ENCODE measurements at regions not wholly inside any gene's neighbourhood (a gene's known extent, or its start where the extent isn't known, plus 50 kb on each side); places are given as distances from the start of the nearest gene placed in this dataset.
"Not testable (repeated sequence)": the region's sequence is repeated elsewhere in the genome, so short reads cannot be mapped to it uniquely, and the experiment has no call there.

DNA sequence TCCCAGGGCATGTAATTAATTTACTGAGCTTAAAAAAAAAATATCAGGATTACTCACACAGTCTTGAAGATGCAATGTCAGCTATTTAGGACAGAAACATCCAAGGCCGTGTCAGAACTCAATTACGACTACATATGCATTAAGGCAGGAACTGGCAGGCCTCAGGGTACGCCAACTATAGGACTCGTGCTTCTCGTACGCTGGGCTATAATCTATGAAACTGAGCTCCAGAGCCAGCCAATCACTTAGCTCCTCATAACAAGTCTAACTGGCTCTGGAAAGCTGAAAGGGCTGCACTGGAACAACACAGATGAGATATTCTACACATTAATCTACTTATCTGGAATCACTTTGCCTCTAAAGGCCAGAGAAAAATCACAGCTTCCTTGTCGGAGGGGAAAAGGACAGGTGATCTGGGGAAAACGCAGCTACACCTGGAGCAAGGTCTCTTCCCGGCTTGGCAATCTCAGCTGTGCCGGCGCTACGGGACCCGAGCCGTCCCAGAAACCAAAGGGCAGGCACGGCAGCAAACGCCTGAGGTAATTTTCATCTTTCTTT lies 212.0 kb downstream of the DEPDC1B start:
- no peak for DNase-seq

DNA sequence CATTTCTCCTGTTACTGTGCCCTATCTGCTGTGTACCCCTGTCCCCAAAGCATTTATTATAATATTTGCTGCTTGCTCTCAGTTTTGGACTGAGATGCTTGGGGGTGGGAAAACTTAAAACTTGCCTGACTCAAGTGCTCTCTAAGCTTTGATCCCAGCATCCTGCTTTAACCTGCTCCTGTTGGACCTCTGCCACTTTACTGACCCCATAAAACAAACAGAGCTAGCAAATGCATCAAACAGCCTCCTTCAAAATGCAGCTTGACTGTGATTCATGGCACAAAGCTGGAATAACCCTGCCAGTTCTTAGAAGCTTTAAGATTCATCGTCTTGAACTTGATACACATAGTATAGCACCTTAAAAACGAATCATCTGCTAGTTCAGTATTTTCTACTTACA lies 212.5 kb downstream of the DEPDC1B start:
- no peak for DNase-seq

DNA sequence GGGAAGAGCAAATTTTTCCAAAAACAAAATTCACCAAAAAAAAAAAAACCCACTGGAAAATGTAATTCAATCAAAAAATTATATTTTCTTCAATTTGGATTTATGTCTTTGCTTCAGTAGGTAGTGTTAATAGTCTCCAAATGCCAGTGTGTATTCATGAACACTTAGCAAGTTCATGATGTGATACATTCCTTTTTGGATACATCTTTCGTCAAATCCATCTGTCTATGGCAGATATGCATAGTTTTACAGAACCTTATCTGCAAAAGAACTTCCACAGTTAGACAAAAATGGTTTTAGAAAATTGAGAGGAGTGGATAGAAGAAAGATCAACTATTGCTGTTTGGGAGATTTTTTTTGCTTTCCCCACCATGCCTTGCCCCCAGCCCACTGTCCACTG lies 214.6 kb downstream of the DEPDC1B start:
- DNase-seq: no peak

DNA sequence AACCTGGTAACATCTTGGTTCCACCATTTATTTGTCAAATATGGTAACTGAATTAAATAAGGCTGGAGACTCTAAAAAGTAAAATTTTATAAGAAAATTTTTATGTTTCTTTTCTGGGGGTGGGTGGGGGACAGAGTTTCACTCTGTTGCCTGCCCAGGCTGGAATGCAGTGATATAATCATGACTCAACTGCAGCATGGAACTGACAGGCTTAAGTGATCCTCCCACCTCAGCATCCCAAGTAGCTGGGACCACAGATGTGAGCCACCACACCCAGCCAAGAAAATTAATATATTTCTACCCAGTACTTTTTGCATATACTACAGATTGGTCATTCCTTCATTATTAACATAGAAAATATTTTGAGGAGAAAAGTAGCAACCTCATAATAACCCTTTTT lies 216.9 kb downstream of the DEPDC1B start:
- no peak for DNase-seq

DNA sequence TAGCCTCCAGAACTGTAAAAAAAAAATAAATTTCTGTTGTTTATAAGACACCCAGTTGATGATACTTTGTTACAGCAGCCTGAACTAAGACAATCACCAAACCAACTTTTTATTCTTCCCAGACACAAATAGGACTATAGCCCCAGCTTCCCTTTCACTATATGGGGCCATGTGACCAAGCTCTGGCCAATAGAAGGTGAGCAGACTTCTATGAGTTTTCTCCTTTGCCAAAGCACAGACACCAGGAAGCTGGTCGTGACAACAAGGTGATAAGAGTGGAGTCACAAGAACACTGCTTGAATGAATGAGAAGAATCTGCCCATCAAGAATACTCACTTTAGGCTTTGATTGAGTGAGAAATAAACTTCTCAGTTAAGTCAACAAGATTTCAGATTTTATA lies 217.7 kb downstream of the DEPDC1B start:
- DNase-seq: no peak

DNA sequence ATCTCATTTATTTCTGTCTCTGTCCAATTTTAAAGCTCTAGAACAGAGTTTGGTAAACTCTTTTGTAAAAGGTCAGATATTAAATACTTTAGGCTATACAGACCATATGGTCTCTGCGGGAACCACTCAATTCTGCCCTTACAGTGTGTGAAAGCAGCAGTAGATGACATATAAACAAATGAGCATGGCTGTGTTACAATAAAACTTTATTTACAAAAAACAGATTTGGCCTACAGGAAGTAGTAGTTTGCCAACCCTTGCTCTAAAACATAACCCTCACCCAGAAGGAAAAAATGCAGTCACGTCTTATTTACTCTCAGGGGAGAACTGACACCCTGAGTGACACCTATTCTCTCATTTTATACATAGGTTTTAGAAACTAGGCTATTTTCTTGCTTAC lies 220.4 kb downstream of the DEPDC1B start:
- no peak for DNase-seq

DNA sequence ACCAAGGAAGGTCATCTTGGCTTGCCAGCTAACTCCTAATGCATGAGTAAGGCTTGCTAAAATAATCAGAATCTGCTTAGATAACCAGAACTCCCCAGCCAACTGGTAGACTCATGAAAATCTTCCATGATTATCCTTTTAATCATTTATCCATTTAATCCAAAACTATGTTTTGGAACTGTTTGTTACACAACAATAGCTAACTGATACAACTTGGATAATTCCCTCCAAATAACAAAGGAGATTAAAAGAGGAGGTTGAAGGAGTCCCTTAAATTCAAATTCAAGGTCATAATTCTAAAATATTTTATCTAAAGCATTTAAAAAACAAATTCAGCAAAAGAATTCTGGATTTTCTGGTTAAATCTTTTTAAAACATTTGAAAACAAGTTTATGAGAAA lies 222.1 kb downstream of the DEPDC1B start:
- no peak for DNase-seq

DNA sequence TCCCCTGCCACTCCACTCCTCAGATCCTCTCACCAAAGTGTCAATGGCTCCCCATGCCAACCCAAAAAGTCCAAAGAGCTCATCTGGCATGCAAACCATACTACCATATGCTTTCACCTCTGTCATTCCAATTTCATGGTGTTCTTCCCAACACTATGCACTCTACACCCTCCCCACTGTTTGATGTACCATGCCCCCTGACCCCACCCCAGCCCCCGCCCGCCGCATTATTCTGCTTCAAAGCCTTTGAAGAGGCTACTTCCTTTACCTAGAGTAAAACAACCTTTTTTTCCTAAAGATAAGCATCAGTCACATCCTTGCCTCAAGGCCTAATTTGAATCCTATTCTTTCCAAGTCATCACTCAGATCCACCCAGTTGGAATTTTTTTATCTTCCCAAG lies 226.3 kb downstream of the DEPDC1B start:
- DNase-seq: no peak

DNA sequence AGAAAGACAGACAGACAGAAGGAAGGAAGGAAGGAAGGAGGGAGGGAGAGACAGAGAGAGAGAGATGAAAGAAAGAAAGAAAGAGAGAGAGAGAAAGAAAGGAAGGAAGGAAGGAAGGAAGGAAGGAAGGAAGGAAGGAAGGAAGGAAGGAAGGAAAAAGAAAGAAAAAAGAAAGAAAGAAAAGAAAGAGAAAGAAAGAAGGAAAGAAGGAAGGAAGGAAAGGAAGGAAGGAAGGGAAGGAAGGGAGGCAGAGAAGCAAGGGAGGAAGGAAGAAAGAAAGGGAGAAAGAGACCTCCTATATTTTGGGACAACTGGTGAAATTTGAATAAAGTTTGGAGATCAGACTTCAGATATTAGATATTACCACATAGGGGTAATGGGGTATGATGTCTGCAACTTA lies 226.9 kb downstream of the DEPDC1B start:
- not testable (repeated sequence) for DNase-seq

DNA sequence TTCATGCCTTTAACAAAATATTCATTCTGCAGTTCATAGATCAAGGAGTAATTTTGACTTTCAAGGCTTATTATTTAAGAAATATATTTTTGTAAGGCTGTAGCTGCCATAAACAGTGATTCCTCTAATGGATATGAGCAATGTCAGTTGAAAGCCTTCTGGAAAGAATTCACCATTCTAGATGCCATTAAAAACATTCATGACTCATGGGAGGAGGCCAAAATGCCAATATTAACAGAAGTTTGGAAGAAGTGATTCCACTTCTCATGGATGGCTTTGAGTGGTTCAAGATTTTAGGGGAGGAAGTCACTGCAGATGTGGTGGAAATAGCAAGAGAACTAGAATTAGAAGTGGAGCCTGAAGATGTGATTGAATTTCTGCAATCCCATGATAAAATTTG lies 229.1 kb downstream of the DEPDC1B start:
- DNase-seq: no peak

DNA sequence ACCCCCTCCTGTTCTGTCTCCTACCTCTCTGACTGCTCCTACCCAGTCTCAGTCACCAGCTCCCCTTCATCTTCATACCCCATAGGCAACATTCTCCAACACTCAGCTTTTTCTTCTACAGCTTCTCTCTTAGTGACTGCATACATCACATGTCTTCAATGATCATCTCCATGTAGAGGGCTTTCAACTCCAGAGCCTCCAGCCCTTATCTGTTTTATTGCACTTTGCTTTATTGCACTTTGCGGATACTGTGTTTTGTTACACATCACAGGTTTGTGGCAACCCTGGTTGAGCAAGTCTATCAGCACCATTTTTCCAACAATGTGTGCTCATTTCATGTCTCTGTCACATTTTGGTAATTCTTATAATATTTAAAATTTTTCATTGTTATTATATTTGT lies 230.7 kb downstream of the DEPDC1B start:
- no peak for DNase-seq

DNA sequence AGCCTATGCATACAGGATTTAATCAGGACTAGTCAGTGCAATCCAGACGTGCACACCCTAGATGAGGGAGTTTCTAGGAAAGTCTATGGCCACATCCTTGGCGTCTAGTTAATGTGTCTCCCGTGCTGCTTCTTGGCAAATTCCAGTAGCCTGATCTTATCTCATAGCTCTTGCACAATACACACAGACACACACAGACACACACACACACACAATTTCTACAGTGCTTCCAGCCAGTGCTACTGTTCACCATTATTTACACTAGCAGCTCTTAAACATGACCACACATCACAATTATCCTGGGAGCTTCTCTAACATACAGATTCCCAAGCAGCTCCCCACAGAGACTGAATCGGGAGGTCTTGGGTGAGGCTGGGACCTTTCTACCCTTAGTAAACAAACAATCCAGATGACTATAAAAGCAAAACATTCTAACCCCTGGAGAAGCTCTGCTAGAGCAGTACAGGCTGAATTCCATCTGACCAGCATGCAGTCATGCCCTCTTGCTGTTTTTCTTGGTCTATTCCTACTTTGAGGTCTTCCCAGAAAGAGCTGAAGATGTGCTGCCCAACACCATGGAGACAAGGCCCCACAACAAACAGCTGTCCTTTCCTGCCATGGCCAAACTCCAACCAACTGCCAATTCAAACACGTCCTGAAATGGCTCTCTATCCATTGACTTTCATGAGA lies 236.6 kb downstream of the DEPDC1B start:
- DNase-seq: no peak

DNA sequence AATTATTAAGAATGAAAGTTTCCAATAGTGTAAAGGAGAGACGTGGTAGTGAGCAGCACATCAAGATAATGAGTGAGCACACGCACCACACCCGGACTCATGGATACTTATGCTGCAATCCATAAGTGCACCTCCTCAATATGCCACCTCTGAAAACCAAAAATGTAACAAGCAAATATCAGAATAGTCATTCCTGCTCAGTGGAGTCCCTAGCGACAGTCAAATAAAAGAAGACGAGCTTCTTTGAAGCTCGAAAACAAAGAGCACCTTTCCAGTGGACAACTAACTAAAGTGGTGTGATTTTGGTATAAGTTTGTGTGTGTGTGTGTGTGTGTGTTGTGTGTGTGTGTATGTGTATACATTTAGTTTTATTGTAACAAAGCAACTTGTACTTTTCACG lies 241.3 kb downstream of the DEPDC1B start:
- no peak for DNase-seq

DNA sequence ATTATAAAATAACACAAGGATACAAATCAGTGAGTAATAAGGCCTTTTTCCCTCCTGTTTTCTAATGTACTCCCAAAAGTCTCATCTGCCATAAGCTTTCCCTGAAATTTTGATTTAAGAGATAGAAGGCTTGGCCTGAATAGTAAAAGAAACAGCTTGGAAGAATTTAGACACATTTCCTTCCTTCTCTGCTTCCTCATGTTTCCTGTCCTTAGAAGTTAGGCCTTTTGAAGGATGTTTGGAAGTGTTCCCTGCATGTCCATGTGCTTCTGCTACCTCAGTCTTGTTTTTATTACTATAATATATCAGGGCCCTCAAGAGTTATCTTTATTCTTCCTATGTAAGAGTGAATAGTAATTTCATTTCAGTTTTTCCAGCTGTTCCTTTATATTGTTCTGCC lies 242.7 kb downstream of the DEPDC1B start:
- DNase-seq: no peak

DNA sequence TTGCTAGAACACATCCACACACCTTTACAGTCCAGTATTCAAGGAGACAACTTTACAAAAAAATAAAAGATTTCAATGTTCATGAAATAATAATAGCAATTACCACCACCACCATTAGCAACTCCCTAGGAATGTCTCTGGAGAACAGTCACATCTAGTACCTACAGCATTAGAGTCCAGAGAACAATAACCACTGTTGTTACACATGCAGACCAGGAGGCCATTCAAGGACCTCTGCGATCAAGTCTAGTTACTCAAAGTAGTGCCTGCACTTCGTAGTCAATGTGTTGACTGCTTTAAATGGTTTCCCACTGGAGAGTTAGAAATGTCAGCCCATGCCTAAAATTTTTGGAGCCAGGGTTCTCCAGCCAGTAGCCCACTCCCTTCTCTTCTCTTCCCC lies 244.4 kb downstream of the DEPDC1B start:
- DNase-seq: no peak

DNA sequence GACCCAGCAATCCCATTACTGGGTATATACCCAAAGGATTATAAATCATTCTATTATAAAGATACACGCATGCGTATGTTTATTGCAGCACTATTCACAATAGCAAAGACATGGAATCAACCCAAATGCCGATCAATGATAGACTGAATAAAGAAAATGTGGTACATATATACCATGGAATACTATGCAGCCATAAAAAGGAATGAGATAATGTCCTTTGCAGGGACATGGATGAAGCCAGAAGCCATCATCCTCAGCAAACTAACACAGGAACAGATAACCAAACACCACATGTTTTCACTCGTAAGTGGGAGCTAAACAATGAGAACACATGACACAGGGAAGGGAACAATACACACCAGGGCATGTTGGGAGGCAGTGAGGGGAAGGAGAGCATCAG lies 245.7 kb downstream of the DEPDC1B start:
- DNase-seq: not testable (repeated sequence)

DNA sequence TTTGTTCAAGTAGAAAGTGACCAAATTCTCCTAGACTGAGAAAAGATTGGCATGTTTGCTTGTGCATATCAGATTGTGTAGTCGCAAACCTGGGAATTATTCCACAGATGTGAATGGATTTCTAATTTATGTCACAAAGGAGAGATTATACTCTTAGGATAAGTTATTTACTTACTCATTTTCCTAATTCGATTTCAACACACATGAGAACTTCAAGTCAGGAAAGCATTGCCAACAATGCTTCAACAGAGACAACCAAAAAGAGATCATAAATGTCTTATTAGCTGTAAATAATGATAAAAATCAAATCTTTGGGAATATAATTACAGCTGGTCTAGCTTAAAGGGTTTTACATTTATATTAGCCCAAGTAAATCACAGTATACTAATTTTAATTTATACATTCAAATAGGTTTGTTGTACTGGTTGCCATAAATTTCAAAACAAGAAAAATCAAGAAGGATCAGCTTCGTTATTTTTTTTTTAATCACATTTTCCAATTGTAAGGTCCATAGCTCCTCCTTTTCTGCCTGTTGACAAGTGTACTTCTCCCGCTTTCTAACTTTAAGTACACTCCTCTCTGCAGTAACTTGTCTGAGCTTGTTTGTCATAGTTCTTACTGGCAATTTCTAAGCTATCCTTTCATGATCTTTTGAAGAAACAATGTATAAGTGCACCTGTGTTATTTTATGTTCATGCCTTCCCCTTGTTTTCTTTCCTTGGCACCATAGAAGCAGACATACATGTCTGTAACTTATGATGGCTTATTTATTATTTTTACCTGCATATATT lies 246.6 kb downstream of the DEPDC1B start:
- no peak for DNase-seq

DNA sequence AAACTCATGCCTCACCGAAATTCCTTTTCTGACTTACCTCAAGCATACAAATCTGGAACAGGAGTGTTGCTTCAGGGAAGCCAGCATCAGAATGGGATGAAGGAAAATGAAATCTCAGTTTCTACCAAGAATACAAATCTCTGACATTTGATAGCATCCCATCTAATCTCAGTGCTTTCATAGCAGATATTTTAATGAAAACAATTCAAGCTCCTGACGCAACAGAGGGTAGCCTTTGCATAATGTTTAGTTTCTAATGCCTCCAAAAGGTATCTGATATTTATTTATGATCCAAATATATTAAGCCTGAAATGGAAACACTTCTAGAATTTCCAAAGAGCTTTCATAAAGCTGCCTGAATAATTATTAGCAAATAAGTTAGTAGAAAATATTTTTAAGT lies 251.4 kb downstream of the DEPDC1B start:
- DNase-seq: no peak

DNA sequence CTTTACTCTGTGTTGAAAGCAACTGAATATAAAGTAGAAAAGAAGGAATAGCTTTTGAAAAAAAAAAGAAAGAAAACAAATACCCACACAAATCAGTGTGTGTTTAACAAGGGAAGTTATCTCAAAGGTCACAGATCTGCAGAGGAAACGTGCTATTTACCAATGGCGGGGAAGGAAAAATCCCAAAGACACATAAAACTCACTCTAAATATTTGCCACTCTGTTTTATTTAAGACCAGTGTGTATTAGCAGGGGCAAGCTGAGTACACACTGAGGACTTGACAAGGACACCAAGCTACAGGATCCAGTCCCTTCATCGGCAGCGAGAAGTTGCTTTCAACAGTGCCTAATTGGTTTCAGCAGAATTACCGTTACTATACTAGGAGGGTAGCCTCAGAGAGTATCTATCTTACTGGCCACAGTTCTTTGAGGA lies 252.5 kb downstream of the DEPDC1B start:
- DNase-seq: no peak

DNA sequence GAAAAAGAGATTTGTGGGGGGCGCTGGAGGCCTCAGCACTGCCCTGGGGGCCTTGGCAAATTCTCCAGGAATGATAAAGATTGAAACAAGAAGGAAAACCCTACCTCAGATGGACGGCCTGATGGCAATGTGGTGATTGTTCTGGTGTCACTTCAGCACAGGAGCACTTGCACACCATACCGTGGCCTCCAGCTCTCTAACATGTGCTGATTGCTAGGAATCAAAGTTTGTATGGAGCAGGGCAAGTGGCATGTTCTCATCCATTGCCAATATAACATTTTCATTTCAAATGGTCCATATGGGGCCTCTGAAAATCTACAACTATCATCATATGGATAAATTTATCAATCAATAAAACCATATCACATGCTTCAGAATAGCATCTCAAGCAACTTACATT lies 253.0 kb downstream of the DEPDC1B start:
- no peak for DNase-seq

DNA sequence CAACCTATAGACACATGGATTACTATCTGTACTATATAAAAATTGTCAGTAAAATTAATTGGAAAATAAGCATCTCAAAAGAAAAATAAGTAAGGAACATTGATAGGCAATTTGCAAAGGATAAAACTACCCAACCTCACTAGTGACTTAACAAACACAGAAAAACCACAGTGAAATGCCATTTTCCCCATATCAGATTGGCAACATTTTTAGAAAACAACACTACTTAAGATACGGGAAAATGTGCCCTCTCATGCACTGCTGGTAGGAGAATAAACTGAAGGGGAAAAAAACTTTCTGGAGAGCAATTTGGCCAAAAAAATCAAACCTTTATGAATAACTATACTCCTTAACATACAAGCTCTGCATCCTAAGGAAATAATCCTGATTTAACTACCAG lies 254.0 kb downstream of the DEPDC1B start:
- DNase-seq: no peak

DNA sequence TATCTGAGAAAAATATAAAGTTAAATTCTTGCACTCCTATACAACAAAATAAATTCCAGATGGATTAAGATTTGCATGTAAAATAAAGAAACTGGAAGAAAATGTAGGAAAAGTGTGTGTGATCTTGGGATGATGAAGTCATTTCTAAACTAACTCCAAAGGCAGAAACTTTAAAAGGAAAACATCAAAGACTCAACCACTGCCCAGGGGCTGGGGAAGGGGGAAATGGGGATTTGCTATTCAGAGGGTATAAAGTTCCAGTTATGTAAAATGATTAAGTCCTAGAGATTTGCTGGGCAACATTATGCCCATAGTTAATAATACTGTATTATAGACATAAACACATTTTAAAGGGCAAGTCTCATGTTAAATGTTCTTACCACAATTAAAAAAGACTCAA lies 254.5 kb downstream of the DEPDC1B start:
- no peak for DNase-seq

DNA sequence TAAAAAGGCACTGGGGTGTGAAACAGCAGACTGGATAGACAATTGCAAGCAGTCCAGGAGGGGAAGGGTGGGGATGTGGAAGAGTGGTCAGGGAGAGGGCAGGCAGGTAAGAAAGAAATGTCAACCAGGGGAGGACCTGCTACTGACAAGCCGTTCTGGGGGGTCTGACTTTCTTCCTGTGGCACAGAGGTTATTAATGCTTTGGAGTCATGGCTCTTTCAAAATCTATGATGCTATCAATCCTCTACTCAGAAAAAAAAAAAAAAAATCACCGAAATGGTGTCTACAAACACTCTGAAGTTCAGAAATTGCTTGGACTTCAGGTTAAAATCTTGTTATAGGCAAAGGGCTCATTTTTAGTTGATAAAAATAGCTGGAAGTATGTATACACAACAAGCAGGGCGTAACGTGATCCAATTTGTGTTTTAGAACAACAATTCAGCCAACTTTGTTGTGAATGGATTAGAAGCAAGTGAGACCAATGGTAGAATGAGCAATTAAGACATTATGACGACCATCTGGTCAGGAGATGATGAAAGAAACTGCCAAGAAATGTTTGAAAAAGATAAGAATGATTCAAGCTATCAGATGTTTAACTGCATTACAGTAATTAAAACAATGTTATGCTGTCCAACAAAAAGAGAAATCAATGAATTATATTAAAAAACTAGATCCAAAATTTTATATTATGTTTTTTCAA lies 255.2 kb downstream of the DEPDC1B start:
- no peak for DNase-seq
